HEK293 (cell line): ENCODE measurements at regions not wholly inside any gene's neighbourhood (a gene's known extent, or its start where the extent isn't known, plus 50 kb on each side); places are given as distances from the start of the nearest gene placed in this dataset.
"Not testable (repeated sequence)": the region's sequence is repeated elsewhere in the genome, so short reads cannot be mapped to it uniquely, and the experiment has no call there.

ENCODE experiments used
- CTCF ChIA-PET: fragments of 350-600 bp; formaldehyde crosslinking; extraction: SDS; loops from one replicate; lab custom pipeline; 2021; ENCODE audit warnings: antibody characterized with exemption; lab: Yijun Ruan, JAX
- POLR2A ChIA-PET: fragments of 300-600 bp; formaldehyde crosslinking; extraction: SDS; loops from one replicate; lab custom pipeline; 2020; ENCODE audit warnings: antibody characterized with exemption, inconsistent platforms; lab: Yijun Ruan, JAX
- H3K27ac ChIP-seq: fragments of 200-500 bp; sonication (Bioruptor generic); 2 replicates; pipeline ENCODE4 v1.5.1; 2014; ENCODE audit warnings: low read depth, low read length, control low read depth, inconsistent platforms; ENCODE audit errors: extremely low read depth
- H3K36me3 ChIP-seq, 2 experiments: fragments of 200-500 bp in 1 of 2; sonication (Bioruptor generic) in 1 of 2; 1 replicate in 1 of 2; 2 replicates in 1 of 2; pipeline ENCODE4 v1.5.1; 2014 to 2017; ENCODE audit warnings: inconsistent platforms in 2 of 2, low read length in 2 of 2; ENCODE audit not compliant: control insufficient read depth in 2 of 2, insufficient read depth in 1 of 2
- H3K4me1 ChIP-seq: fragments of 200-500 bp; sonication (Bioruptor generic); 2 replicates; pipeline ENCODE4 v1.5.1; 2014; ENCODE audit warnings: mild to moderate bottlenecking, low read length, inconsistent platforms; ENCODE audit not compliant: control insufficient read depth, insufficient read depth
- H3K4me3 ChIP-seq: 2 replicates; pipeline ENCODE4 v1.5.1; 2011; ENCODE audit warnings: low read depth, mild to moderate bottlenecking, control low read depth, low read length, moderate library complexity
- H3K9me3 ChIP-seq: fragments of 200-500 bp; sonication (Bioruptor generic); 2 replicates; pipeline ENCODE4 v1.5.1; 2014; ENCODE audit warnings: low read depth, low read length, inconsistent platforms; ENCODE audit not compliant: control insufficient read depth, insufficient read depth
- GFI1B ChIP-seq: fragments of 450-650 bp; formaldehyde crosslinking; IDR thresholded peaks from 2 replicates; pipeline ENCODE4 v1.5.1; 2016; ENCODE audit warnings: missing biosample characterization, missing genetic modification characterization
- HOXA7 ChIP-seq: sonication (generic); formaldehyde crosslinking; IDR thresholded peaks from 2 replicates; pipeline ENCODE4 v1.8.1; 2022; ENCODE audit warnings: missing genetic modification reagents, borderline replicate concordance
- ZNF133 ChIP-seq: fragments of 450-650 bp; formaldehyde crosslinking; IDR thresholded peaks from 2 replicates; pipeline ENCODE4 v1.5.1; 2016; ENCODE audit warnings: missing biosample characterization, missing genetic modification characterization
- ZNF146 ChIP-seq: fragments of 450-650 bp; formaldehyde crosslinking; IDR thresholded peaks from 2 replicates; pipeline ENCODE4 v1.5.1; 2016; ENCODE audit warnings: missing biosample characterization, missing genetic modification characterization
- ZNF157 ChIP-seq: fragments of 450-650 bp; formaldehyde crosslinking; IDR thresholded peaks from 2 replicates; pipeline ENCODE4 v1.5.1; 2016; ENCODE audit warnings: missing biosample characterization, missing genetic modification characterization
- ZNF211 ChIP-seq: fragments of 450-650 bp; formaldehyde crosslinking; IDR thresholded peaks from 2 replicates; pipeline ENCODE4 v1.5.1; 2016; ENCODE audit warnings: low read depth, missing biosample characterization, missing genetic modification characterization
- ZNF350 ChIP-seq: fragments of 450-650 bp; formaldehyde crosslinking; IDR thresholded peaks from 2 replicates; pipeline ENCODE4 v1.5.0; 2017; ENCODE audit warnings: missing biosample characterization, mild to moderate bottlenecking, missing genetic modification characterization
- ZNF433 ChIP-seq: fragments of 450-650 bp; formaldehyde crosslinking; IDR thresholded peaks from 2 replicates; pipeline ENCODE4 v1.5.1; 2016; ENCODE audit warnings: missing biosample characterization, missing genetic modification characterization, low read depth
- ZNF610 ChIP-seq: fragments of 450-650 bp; formaldehyde crosslinking; IDR thresholded peaks from 2 replicates; pipeline ENCODE4 v1.5.1; 2016; ENCODE audit warnings: missing biosample characterization, missing genetic modification characterization, borderline replicate concordance
- ZNF624 ChIP-seq: fragments of 450-650 bp; formaldehyde crosslinking; IDR thresholded peaks from 2 replicates; pipeline ENCODE4 v1.5.1; 2017; ENCODE audit warnings: missing biosample characterization, missing genetic modification characterization
- ZNF670 ChIP-seq: fragments of 450-650 bp; formaldehyde crosslinking; IDR thresholded peaks from 2 replicates; pipeline ENCODE4 v1.5.1; 2016; ENCODE audit warnings: missing biosample characterization, missing genetic modification characterization, low read depth
- ZNF76 ChIP-seq: fragments of 450-650 bp; formaldehyde crosslinking; IDR thresholded peaks from 2 replicates; pipeline ENCODE4; 2016; ENCODE audit warnings: low read depth, missing biosample characterization, missing genetic modification characterization, borderline replicate concordance
- ZSCAN30 ChIP-seq: fragments of 450-650 bp; IDR thresholded peaks from 2 replicates; pipeline ENCODE4 v1.5.1; 2018; ENCODE audit warnings: missing biosample characterization, mild to moderate bottlenecking, missing genetic modification characterization, moderate library complexity
- TF ChIP-seq, protein P1 (sequence below): fragments of 450-650 bp; formaldehyde crosslinking; IDR thresholded peaks from 2 replicates; pipeline ENCODE4 v1.5.1; 2016; ENCODE audit warnings: missing biosample characterization, missing genetic modification characterization
- TF ChIP-seq, protein P2 (sequence below): fragments of 450-650 bp; formaldehyde crosslinking; IDR thresholded peaks from 2 replicates; pipeline ENCODE4 v1.5.1; 2016; ENCODE audit warnings: missing biosample characterization, missing genetic modification characterization
- TF ChIP-seq, protein P3 (sequence below): fragments of 450-650 bp; formaldehyde crosslinking; IDR thresholded peaks from 2 replicates; pipeline ENCODE4 v1.5.1; 2016; ENCODE audit warnings: missing biosample characterization, missing genetic modification characterization
- TF ChIP-seq, protein P4 (sequence below): fragments of 450-650 bp; formaldehyde crosslinking; IDR thresholded peaks from 2 replicates; pipeline ENCODE4 v1.5.1; 2016; ENCODE audit warnings: missing biosample characterization, missing genetic modification characterization, borderline replicate concordance
- TF ChIP-seq, protein P5 (sequence below): fragments of 450-650 bp; formaldehyde crosslinking; optimal IDR thresholded peaks from 2 replicates; pipeline ENCODE3; 2016; ENCODE audit warnings: missing biosample characterization, mild to moderate bottlenecking, missing genetic modification characterization

DNA sequence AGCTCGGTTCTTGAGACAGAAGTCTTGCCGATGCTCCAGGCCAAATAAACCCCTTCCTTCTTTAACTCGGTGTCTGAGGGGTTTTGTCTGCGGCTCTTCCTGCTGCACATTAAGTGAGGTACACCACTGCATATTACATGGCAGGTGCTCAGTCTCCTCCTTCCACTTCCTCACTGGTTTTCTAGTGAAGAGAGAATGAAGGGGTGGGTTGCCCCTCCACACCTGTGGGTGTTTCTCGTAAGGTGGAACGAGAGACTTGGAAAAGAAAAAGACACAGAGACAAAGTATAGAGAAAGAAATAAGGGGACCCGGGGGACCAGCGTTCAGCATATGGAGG, 138.0 kb downstream of the OR2B2 start:
- CTCF ChIA-PET, H3K27ac ChIP-seq, H3K9me3 ChIP-seq, H3K36me3 ChIP-seq, POLR2A ChIA-PET, H3K4me3 ChIP-seq, H3K4me1 ChIP-seq: not testable (repeated sequence)

DNA sequence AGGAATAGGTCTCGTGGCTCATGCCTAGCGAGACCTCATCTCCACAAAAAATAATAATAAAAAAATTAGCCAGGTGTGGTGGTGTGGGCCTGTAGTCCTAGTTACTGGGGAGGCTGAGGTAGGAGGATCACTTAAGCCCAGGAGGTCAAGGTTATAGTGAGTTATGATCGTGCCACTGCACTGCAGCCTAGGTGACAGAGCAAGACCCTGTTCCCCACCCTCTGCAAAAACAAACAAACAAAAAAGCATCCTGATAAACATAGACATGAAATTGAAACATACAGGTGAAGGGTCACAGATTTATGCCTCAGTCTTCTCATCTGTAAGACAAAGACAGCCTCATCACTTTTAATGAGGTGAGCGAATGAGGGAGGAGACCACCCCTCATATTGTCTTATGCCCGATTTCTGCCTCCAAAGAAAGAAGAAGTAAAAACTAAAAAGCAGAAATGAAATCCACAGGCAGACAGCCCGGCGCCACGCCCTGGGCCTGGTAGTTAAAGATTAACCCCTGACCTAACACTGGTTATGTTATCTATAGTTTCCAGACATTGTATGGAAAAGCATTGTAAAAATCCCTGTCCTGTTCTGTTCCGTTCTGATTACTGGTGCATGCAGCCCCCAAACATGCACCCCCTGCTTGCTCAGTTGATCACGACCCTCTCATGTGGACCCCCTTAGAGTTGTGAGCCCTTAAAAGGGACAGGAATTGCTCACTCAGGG, 138.5 kb downstream of the OR2B2 start:
- POLR2A ChIA-PET: interaction anchor here (0.5 to 2.2 kb wide), 4 partner anchors 15 to 597 kb away, joined by 3 to 22 read pairs (median 6); partner anchors contain the start of gene ZNF184
- H3K27ac ChIP-seq, H3K4me3 ChIP-seq, H3K4me1 ChIP-seq, H3K36me3 ChIP-seq, H3K9me3 ChIP-seq: not testable (repeated sequence)
- CTCF ChIA-PET: interaction anchor here (0.6 to 4.0 kb wide), 8 partner anchors 8 to 611 kb away, joined by 3 to 62 read pairs (median 10); no protein-coding TSS in a partner anchor

DNA sequence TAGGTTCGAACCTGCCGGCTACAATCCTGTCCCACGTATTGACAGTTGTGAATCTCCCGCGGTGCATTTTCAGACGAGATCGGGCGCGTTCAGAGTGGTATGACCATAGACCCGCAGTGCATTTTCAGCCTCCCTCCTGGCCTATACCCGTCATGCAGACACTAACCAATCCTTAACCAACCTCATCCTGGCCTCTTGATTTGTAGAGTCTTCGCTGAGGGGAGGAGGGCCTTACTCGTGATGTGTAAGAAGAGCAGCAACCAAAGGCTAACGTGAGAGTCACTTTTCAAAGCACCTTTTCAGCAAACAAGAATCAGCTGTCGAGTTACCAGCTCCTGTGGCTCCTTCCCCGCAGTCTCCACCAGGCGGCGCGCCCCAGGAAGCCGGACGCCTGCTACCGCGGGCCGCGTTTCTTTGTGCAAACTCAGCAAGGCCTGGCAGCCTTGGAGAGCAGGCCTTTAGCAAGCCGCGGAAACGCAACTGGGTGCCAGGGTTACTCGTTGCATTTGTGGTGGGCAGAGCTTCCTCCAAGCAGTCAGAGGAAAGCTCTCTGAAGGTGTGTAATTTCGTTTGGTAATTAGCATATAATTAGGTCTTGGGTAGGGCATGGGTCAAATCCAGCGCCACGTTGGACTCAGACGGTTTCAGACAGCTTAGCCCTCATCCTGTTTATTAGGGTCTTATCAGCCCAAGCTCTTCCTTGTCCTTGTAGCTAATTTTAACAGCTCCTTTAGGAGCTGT, 139.8 kb downstream of the OR2B2 start:
- CTCF ChIA-PET: interaction anchor here (0.5 to 4.0 kb wide), 24 partner anchors 9 to 702 kb away, joined by 3 to 62 read pairs (median 4); a partner anchor contains a TSS
- no peak for TF ChIP-seq ZNF157 (tag by site-specific recombination)
- no peak for TF ChIP-seq ZNF610 (tag by site-specific recombination)
- peak; percentile 78; the same call in 1 of the 2 replicates for TF ChIP-seq ZNF76 (tag by site-specific recombination)
- TF ChIP-seq GFI1B (tag by site-specific recombination): no peak
- peak; percentile 93 for TF ChIP-seq ZSCAN30 (tag by site-specific recombination)
- TF ChIP-seq, protein P1, sequence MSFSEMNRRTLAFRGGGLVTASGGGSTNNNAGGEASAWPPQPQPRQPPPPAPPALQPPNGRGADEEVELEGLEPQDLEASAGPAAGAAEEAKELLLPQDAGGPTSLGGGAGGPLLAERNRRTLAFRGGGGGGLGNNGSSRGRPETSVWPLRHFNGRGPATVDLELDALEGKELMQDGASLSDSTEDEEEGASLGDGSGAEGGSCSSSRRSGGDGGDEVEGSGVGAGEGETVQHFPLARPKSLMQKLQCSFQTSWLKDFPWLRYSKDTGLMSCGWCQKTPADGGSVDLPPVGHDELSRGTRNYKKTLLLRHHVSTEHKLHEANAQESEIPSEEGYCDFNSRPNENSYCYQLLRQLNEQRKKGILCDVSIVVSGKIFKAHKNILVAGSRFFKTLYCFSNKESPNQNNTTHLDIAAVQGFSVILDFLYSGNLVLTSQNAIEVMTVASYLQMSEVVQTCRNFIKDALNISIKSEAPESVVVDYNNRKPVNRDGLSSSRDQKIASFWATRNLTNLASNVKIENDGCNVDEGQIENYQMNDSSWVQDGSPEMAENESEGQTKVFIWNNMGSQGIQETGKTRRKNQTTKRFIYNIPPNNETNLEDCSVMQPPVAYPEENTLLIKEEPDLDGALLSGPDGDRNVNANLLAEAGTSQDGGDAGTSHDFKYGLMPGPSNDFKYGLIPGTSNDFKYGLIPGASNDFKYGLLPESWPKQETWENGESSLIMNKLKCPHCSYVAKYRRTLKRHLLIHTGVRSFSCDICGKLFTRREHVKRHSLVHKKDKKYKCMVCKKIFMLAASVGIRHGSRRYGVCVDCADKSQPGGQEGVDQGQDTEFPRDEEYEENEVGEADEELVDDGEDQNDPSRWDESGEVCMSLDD (tag by site-specific recombination): no peak
- TF ChIP-seq, protein P2, sequence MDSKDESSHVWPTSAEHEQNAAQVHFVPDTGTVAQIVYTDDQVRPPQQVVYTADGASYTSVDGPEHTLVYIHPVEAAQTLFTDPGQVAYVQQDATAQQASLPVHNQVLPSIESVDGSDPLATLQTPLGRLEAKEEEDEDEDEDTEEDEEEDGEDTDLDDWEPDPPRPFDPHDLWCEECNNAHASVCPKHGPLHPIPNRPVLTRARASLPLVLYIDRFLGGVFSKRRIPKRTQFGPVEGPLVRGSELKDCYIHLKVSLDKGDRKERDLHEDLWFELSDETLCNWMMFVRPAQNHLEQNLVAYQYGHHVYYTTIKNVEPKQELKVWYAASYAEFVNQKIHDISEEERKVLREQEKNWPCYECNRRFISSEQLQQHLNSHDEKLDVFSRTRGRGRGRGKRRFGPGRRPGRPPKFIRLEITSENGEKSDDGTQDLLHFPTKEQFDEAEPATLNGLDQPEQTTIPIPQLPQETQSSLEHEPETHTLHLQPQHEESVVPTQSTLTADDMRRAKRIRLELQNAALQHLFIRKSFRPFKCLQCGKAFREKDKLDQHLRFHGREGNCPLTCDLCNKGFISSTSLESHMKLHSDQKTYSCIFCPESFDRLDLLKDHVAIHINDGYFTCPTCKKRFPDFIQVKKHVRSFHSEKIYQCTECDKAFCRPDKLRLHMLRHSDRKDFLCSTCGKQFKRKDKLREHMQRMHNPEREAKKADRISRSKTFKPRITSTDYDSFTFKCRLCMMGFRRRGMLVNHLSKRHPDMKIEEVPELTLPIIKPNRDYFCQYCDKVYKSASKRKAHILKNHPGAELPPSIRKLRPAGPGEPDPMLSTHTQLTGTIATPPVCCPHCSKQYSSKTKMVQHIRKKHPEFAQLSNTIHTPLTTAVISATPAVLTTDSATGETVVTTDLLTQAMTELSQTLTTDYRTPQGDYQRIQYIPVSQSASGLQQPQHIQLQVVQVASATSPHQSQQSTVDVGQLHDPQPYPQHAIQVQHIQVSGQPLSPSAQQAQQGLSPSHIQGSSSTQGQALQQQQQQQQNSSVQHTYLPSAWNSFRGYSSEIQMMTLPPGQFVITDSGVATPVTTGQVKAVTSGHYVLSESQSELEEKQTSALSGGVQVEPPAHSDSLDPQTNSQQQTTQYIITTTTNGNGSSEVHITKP (tag by site-specific recombination): peak; percentile 72; the same call in 1 of the 2 replicates
- no peak for TF ChIP-seq ZNF670 (tag by site-specific recombination)
- no peak for TF ChIP-seq ZNF146
- TF ChIP-seq, protein P3, sequence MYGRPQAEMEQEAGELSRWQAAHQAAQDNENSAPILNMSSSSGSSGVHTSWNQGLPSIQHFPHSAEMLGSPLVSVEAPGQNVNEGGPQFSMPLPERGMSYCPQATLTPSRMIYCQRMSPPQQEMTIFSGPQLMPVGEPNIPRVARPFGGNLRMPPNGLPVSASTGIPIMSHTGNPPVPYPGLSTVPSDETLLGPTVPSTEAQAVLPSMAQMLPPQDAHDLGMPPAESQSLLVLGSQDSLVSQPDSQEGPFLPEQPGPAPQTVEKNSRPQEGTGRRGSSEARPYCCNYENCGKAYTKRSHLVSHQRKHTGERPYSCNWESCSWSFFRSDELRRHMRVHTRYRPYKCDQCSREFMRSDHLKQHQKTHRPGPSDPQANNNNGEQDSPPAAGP (tag by site-specific recombination): no peak
- TF ChIP-seq, protein P4, sequence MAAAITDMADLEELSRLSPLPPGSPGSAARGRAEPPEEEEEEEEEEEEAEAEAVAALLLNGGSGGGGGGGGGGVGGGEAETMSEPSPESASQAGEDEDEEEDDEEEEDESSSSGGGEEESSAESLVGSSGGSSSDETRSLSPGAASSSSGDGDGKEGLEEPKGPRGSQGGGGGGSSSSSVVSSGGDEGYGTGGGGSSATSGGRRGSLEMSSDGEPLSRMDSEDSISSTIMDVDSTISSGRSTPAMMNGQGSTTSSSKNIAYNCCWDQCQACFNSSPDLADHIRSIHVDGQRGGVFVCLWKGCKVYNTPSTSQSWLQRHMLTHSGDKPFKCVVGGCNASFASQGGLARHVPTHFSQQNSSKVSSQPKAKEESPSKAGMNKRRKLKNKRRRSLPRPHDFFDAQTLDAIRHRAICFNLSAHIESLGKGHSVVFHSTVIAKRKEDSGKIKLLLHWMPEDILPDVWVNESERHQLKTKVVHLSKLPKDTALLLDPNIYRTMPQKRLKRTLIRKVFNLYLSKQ (tag by site-specific recombination): no peak
- TF ChIP-seq HOXA7 (CRISPR knock-in tag): no peak
- TF ChIP-seq ZNF133: no peak
- TF ChIP-seq ZNF433: no peak
- TF ChIP-seq, protein P5, sequence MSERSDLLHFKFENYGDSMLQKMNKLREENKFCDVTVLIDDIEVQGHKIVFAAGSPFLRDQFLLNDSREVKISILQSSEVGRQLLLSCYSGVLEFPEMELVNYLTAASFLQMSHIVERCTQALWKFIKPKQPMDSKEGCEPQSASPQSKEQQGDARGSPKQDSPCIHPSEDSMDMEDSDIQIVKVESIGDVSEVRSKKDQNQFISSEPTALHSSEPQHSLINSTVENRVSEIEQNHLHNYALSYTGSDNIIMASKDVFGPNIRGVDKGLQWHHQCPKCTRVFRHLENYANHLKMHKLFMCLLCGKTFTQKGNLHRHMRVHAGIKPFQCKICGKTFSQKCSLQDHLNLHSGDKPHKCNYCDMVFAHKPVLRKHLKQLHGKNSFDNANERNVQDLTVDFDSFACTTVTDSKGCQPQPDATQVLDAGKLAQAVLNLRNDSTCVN (tag by site-specific recombination): peak; percentile 46
- TF ChIP-seq ZNF211 (tag by site-specific recombination): no peak
- no peak for TF ChIP-seq ZNF624 (tag by site-specific recombination)
- TF ChIP-seq ZNF350 (tag by site-specific recombination): 0 out of 2 replicates have a peak, but pooled peaks have one; percentile 17

More for the DNA sequence above, 139.8 kb downstream of the OR2B2 start:
- Histone ChIP-seq H3K9me3 (no peaks in the 10 kb centered on the region), H3K36me3 (no peaks in the 10 kb centered on the region), H3K4me1 (no peaks in the 10 kb centered on the region), H3K27ac (peak overlapping the region; percentile 40), H3K4me3 (peak overlapping the region; percentile 21)
- POLR2A ChIA-PET: interaction anchor here (0.6 to 2.5 kb wide), 19 partner anchors 11 to 625 kb away, joined by 3 to 22 read pairs (median 4); partner anchors contain the start of gene ZNF184
